GM19043 (cell line): ENCODE measurements at regions not wholly inside any gene's neighbourhood (a gene's known extent, or its start where the extent isn't known, plus 50 kb on each side); places are given as distances from the start of the nearest gene placed in this dataset.

Source experiments
- ATAC-seq: cut with Tn5 transposase; IDR thresholded peaks from one replicate; pipeline ENCODE4 v1.9.1; 2021; ENCODE audit warnings: low read depth; ENCODE audit not compliant: unreplicated experiment

GRCh38 chr6:82072751-82073150 is 174.8 kb downstream of the IBTK start:
- ATAC-seq, result no peak

DNA sequence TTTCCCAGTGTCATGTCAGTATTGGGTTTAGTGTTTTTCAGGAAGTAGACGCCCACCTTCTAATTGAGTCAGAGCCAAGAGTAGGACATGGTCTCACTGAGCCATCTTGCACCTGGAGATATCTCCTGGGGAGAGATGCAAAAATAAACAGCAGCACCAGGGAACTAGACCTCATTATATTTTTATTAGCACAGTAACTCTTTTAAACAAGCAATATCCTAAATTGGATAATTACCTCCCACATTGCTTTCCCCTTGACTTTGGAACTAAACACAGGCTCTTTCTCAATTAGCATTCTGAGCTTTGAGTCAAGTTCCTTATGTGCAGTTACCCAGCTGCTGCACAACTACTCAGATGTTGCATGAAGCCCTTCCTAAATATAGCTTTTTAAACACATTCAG is 175.4 kb downstream of the IBTK start:
- ATAC-seq, result no peak

- no peak for ATAC-seq
Measured at GRCh38 chr6:82068721-82069120, 178.8 kb downstream of the IBTK start.

- peak; percentile 96 for ATAC-seq
Measured at GRCh38 chr6:82066991-82067411, 180.5 kb downstream of the IBTK start.

DNA sequence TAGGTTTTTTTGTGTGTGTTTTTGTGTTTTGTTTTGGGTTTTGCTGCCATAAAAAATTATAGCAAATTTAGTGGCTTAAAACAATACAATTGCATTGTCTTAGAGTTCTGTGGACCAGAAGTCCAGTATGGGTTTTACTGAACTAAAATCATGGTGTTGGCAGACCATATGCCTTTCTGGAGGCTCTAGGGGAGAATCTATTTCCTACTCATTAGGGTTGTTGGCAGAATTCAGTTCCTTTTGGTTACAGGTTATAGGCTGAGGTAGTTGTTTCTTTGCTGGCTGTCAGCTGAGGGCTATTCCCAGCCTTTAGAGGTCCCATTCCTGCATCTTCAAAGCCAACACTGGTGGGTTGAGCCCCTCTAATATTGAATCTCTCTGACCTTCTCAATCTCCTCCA is 181.3 kb downstream of the IBTK start:
- ATAC-seq, result no peak

- no peak for ATAC-seq
Measured at GRCh38 chr6:82063574-82063973, 184.0 kb downstream of the IBTK start.

- no peak for ATAC-seq
Measured at GRCh38 chr6:82062219-82062618, 185.3 kb downstream of the IBTK start.

GRCh38 chr6:82057846-82058554 is 189.5 kb downstream of the IBTK start:
- no peak for ATAC-seq

- ATAC-seq, result no peak
Measured at GRCh38 chr6:82056567-82056966, 191.0 kb downstream of the IBTK start.

- no peak for ATAC-seq
Measured at GRCh38 chr6:82045965-82046756, 201.4 kb downstream of the IBTK start.

DNA sequence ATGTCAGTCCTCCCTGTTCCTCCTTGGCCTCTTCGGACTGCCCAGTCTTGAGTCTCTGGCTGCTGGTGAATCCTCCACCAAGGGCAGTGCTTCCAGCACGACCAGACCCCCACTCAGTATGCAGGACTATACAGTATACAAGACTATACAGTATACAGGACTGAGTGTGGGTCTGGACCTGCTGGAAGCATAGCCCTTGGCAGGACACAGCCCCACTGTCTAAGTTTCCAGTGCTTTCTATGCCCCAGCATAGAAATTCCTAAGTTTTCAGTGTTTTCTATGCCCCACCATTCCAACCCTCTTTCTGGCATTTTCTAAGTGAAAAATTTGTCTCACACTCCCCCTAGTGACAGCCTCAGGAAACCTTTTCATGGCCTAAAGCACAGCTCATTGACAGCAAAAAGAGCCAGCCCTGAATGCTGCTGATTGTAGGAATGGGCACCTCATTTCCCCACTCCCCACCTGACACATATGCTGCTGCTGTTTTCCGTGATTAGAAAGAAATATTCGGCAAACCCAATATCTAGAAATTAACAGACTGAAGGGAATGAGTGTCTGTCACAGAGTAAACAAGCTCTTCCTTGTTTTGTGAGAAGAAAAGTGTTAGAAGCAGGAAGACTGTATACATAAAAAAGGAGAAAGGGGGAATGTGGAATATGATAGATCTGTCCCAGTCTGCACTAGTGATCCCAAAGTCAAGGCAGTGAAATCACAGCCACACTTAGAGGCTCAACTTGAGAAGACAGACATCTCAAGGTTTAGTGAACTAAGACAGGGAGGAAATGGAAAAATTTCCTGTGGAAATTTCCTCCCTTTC is 206.9 kb downstream of the IBTK start:
- ATAC-seq, result peak; percentile 76

GRCh38 chr6:82038631-82039030 is 208.9 kb downstream of the IBTK start:
- no peak for ATAC-seq

- no peak for ATAC-seq
Measured at GRCh38 chr6:82035526-82035925, 212.0 kb downstream of the IBTK start.

DNA sequence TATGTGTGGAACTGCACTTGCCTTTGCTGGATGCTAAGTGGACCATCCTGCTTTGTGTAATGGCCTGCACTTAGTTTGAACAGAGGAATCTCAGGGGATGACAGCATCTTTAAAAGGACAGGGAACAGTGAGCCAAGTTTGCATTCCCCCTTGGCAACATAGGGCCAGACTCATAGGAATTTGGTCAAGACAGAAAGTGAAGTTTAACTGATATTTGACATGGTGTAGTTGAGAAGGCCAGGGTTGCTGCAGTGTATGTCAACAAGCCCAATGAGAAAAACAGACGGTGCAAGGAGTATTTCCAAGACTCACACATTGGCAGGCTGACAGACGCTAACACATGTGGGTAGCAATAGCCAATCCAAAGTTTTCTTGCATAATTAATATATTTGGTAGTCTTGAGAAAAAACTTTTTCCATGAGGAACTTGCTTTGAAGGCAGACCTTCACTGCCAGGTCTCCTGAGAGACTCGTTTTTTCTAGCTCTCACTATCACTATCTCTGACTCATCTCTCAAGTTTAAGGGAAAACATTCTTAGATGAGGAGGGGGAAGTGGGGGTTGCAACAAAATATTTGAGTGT is 213.8 kb downstream of the IBTK start:
- ATAC-seq, result no peak

GRCh38 chr6:82032444-82032843 is 215.1 kb downstream of the IBTK start:
- ATAC-seq, result no peak

- no peak for ATAC-seq
Measured at GRCh38 chr6:82030761-82031503, 216.6 kb downstream of the IBTK start.

- ATAC-seq, result no peak
Measured at GRCh38 chr6:82030301-82030700, 217.2 kb downstream of the IBTK start.

DNA sequence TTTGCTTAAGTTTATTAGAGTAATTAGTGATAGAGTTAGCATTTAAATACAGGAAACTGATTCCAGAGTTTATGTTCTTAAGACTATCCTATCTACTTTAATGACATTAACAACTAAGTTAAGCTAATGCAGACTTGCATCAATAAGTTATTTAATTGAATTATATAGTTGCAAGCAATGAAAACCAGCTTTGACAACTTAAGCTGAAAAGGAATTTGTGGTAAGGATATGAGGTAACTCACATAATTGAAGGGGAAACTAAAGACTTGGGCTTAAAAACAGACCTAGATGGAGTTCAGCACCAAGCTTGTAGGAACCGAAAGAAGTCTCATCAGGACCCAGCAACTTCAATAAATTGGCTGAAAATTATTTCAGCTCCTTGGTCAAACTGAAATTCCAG is 222.3 kb downstream of the IBTK start:
- ATAC-seq, result no peak

- no peak for ATAC-seq
Measured at GRCh38 chr6:82022614-82023129, 224.9 kb downstream of the IBTK start.

- ATAC-seq, result no peak
Measured at GRCh38 chr6:82017773-82018172, 229.8 kb downstream of the IBTK start.
